ENCODE measurements at regions not wholly inside any gene's neighbourhood (a gene's known extent, or its start where the extent isn't known, plus 50 kb on each side); places are given as distances from the start of the nearest gene placed in this dataset.

GRCh38 chr14:61972711-61973110 lies 210.5 kb downstream of the SNAPC1 start:
- Histone ChIP-seq H3K36me3 (ENCODE audit: control insufficient read depth in 2 of 2, insufficient read depth in 2 of 2, low read length in 2 of 2) (no peaks in the 10 kb centered on the region), H3K4me3 (ENCODE audit: low read length in 2 of 2) (no peak overlapping the region), H3K27ac (ENCODE audit: low read length) (no peak overlapping the region), H3K4me1 (ENCODE audit: control insufficient read depth, insufficient read depth, low read length) (no peaks in the 10 kb centered on the region), H3K9ac (ENCODE audit: low read length in 2 of 2) (no peak overlapping the region), H3K9me3 (ENCODE audit: control insufficient read depth in 2 of 2, low read length in 2 of 2) (peaks cover 0 to 2% of the 10 kb centered on the region in 2 donors), H3K27me3 (ENCODE audit: control insufficient read depth in 1 of 2, insufficient read depth in 2 of 2, low read length in 2 of 2) (peaks cover 0 to 3% of the 10 kb centered on the region in 2 donors)

- peaks cover 0 to 3% of the 10 kb centered on the region in 2 donors for H3K27me3 ChIP-seq (ENCODE audit: control insufficient read depth in 1 of 2, insufficient read depth in 2 of 2, low read length in 2 of 2)
- no peaks in the 10 kb centered on the region for H3K36me3 ChIP-seq (ENCODE audit: control insufficient read depth in 2 of 2, insufficient read depth in 2 of 2, low read length in 2 of 2)
- H3K4me3 ChIP-seq (ENCODE audit: low read length in 2 of 2) = no peak overlapping the region
- no peak overlapping the region for H3K27ac ChIP-seq (ENCODE audit: low read length)
- H3K4me1 ChIP-seq (ENCODE audit: control insufficient read depth, insufficient read depth, low read length) = no peaks in the 10 kb centered on the region
- no peak overlapping the region for H3K9ac ChIP-seq (ENCODE audit: low read length in 2 of 2)
- H3K9me3 ChIP-seq (ENCODE audit: control insufficient read depth in 2 of 2, low read length in 2 of 2) = peaks cover 0 to 2% of the 10 kb centered on the region in 2 donors
Measured at GRCh38 chr14:61973981-61974380, 211.8 kb downstream of the SNAPC1 start.

- Histone ChIP-seq H3K9me3 (ENCODE audit: control insufficient read depth in 2 of 2, low read length in 2 of 2) (no peaks in the 10 kb centered on the region), H3K27ac (ENCODE audit: low read length) (no peak overlapping the region), H3K36me3 (ENCODE audit: control insufficient read depth in 2 of 2, insufficient read depth in 2 of 2, low read length in 2 of 2) (no peaks in the 10 kb centered on the region), H3K4me3 (ENCODE audit: low read length in 2 of 2) (no peak overlapping the region), H3K9ac (ENCODE audit: low read length in 2 of 2) (no peak overlapping the region), H3K27me3 (ENCODE audit: control insufficient read depth in 1 of 2, insufficient read depth in 2 of 2, low read length in 2 of 2) (peaks cover 0 to 3% of the 10 kb centered on the region in 2 donors), H3K4me1 (ENCODE audit: control insufficient read depth, insufficient read depth, low read length) (no peaks in the 10 kb centered on the region)
Measured at GRCh38 chr14:61977217-61977616, 215.0 kb downstream of the SNAPC1 start.

GRCh38 chr14:61988240-61988639 lies 226.0 kb downstream of the SNAPC1 start:
- H3K9ac ChIP-seq (ENCODE audit: low read length in 2 of 2) = no peak overlapping the region
- no peak overlapping the region for H3K4me3 ChIP-seq (ENCODE audit: low read length in 2 of 2)
- H3K27ac ChIP-seq (ENCODE audit: low read length) = no peak overlapping the region
- no peaks in the 10 kb centered on the region for H3K4me1 ChIP-seq (ENCODE audit: control insufficient read depth, insufficient read depth, low read length)
- H3K36me3 ChIP-seq (ENCODE audit: control insufficient read depth in 2 of 2, insufficient read depth in 2 of 2, low read length in 2 of 2) = no peaks in the 10 kb centered on the region
- no peaks in the 10 kb centered on the region for H3K9me3 ChIP-seq (ENCODE audit: control insufficient read depth in 2 of 2, low read length in 2 of 2)
- no peaks in the 10 kb centered on the region for H3K27me3 ChIP-seq (ENCODE audit: control insufficient read depth in 1 of 2, insufficient read depth in 2 of 2, low read length in 2 of 2)

GRCh38 chr14:61992139-61992538 lies 229.9 kb downstream of the SNAPC1 start:
- Histone ChIP-seq H3K9me3 (ENCODE audit: control insufficient read depth in 2 of 2, low read length in 2 of 2) (no peaks in the 10 kb centered on the region), H3K4me1 (ENCODE audit: control insufficient read depth, insufficient read depth, low read length) (no peaks in the 10 kb centered on the region)

GRCh38 chr14:61992926-61993325 lies 230.7 kb downstream of the SNAPC1 start:
- H3K4me1 ChIP-seq (ENCODE audit: control insufficient read depth, insufficient read depth, low read length) = no peaks in the 10 kb centered on the region
- H3K36me3 ChIP-seq (ENCODE audit: control insufficient read depth in 2 of 2, insufficient read depth in 2 of 2, low read length in 2 of 2) = no peaks in the 10 kb centered on the region
- H3K9ac ChIP-seq (ENCODE audit: low read length in 2 of 2) = no peak overlapping the region

More at GRCh38 chr14:61992139-61992538, 229.9 kb downstream of the SNAPC1 start:
- no peak overlapping the region for H3K4me3 ChIP-seq (ENCODE audit: low read length in 2 of 2)
- H3K27me3 ChIP-seq (ENCODE audit: control insufficient read depth in 1 of 2, insufficient read depth in 2 of 2, low read length in 2 of 2) = no peaks in the 10 kb centered on the region
- no peak overlapping the region for H3K9ac ChIP-seq (ENCODE audit: low read length in 2 of 2)
- H3K27ac ChIP-seq (ENCODE audit: low read length) = no peak overlapping the region
- no peaks in the 10 kb centered on the region for H3K36me3 ChIP-seq (ENCODE audit: control insufficient read depth in 2 of 2, insufficient read depth in 2 of 2, low read length in 2 of 2)

GRCh38 chr14:61994589-61994988 lies 232.4 kb downstream of the SNAPC1 start:
- H3K9me3 ChIP-seq (ENCODE audit: control insufficient read depth in 2 of 2, low read length in 2 of 2) = no peaks in the 10 kb centered on the region
- H3K27ac ChIP-seq (ENCODE audit: low read length) = no peak overlapping the region
- H3K4me3 ChIP-seq (ENCODE audit: low read length in 2 of 2) = no peak overlapping the region
- no peaks in the 10 kb centered on the region for H3K27me3 ChIP-seq (ENCODE audit: control insufficient read depth in 1 of 2, insufficient read depth in 2 of 2, low read length in 2 of 2)
- no peaks in the 10 kb centered on the region for H3K4me1 ChIP-seq (ENCODE audit: control insufficient read depth, insufficient read depth, low read length)
- no peak overlapping the region for H3K9ac ChIP-seq (ENCODE audit: low read length in 2 of 2)
- no peaks in the 10 kb centered on the region for H3K36me3 ChIP-seq (ENCODE audit: control insufficient read depth in 2 of 2, insufficient read depth in 2 of 2, low read length in 2 of 2)

More at GRCh38 chr14:61992926-61993325, 230.7 kb downstream of the SNAPC1 start:
- H3K27me3 ChIP-seq (ENCODE audit: control insufficient read depth in 1 of 2, insufficient read depth in 2 of 2, low read length in 2 of 2) = no peaks in the 10 kb centered on the region
- no peaks in the 10 kb centered on the region for H3K9me3 ChIP-seq (ENCODE audit: control insufficient read depth in 2 of 2, low read length in 2 of 2)
- no peak overlapping the region for H3K4me3 ChIP-seq (ENCODE audit: low read length in 2 of 2)
- H3K27ac ChIP-seq (ENCODE audit: low read length) = no peak overlapping the region

- Histone ChIP-seq H3K4me1 (ENCODE audit: control insufficient read depth, insufficient read depth, low read length) (no peaks in the 10 kb centered on the region), H3K27ac (ENCODE audit: low read length) (no peak overlapping the region), H3K4me3 (ENCODE audit: low read length in 2 of 2) (no peak overlapping the region), H3K9me3 (ENCODE audit: control insufficient read depth in 2 of 2, low read length in 2 of 2) (no peaks in the 10 kb centered on the region), H3K9ac (ENCODE audit: low read length in 2 of 2) (no peak overlapping the region), H3K36me3 (ENCODE audit: control insufficient read depth in 2 of 2, insufficient read depth in 2 of 2, low read length in 2 of 2) (no peaks in the 10 kb centered on the region), H3K27me3 (ENCODE audit: control insufficient read depth in 1 of 2, insufficient read depth in 2 of 2, low read length in 2 of 2) (no peaks in the 10 kb centered on the region)
Measured at GRCh38 chr14:61996753-61997152, 234.5 kb downstream of the SNAPC1 start.

- no peaks in the 10 kb centered on the region for H3K4me1 ChIP-seq (ENCODE audit: control insufficient read depth, insufficient read depth, low read length)
- no peak overlapping the region for H3K9ac ChIP-seq (ENCODE audit: low read length in 2 of 2)
- no peaks in the 10 kb centered on the region for H3K36me3 ChIP-seq (ENCODE audit: control insufficient read depth in 2 of 2, insufficient read depth in 2 of 2, low read length in 2 of 2)
- no peak overlapping the region for H3K27ac ChIP-seq (ENCODE audit: low read length)
- H3K9me3 ChIP-seq (ENCODE audit: control insufficient read depth in 2 of 2, low read length in 2 of 2) = no peaks in the 10 kb centered on the region
- no peaks in the 10 kb centered on the region for H3K27me3 ChIP-seq (ENCODE audit: control insufficient read depth in 1 of 2, insufficient read depth in 2 of 2, low read length in 2 of 2)
- no peak overlapping the region for H3K4me3 ChIP-seq (ENCODE audit: low read length in 2 of 2)
Measured at GRCh38 chr14:61997161-61997560, 234.9 kb downstream of the SNAPC1 start.

GRCh38 chr14:62001963-62002362 lies 239.7 kb downstream of the SNAPC1 start:
- Histone ChIP-seq H3K36me3 (ENCODE audit: control insufficient read depth in 2 of 2, insufficient read depth in 2 of 2, low read length in 2 of 2) (no peaks in the 10 kb centered on the region), H3K27me3 (ENCODE audit: control insufficient read depth in 1 of 2, insufficient read depth in 2 of 2, low read length in 2 of 2) (no peaks in the 10 kb centered on the region), H3K27ac (ENCODE audit: low read length) (no peak overlapping the region), H3K9me3 (ENCODE audit: control insufficient read depth in 2 of 2, low read length in 2 of 2) (no peaks in the 10 kb centered on the region), H3K9ac (ENCODE audit: low read length in 2 of 2) (no peak overlapping the region), H3K4me3 (ENCODE audit: low read length in 2 of 2) (no peak overlapping the region), H3K4me1 (ENCODE audit: control insufficient read depth, insufficient read depth, low read length) (no peaks in the 10 kb centered on the region)

- no peaks in the 10 kb centered on the region for H3K27me3 ChIP-seq (ENCODE audit: control insufficient read depth in 1 of 2, insufficient read depth in 2 of 2, low read length in 2 of 2)
- no peak overlapping the region for H3K4me3 ChIP-seq (ENCODE audit: low read length in 2 of 2)
- H3K27ac ChIP-seq (ENCODE audit: low read length) = no peak overlapping the region
- H3K9me3 ChIP-seq (ENCODE audit: control insufficient read depth in 2 of 2, low read length in 2 of 2) = no peaks in the 10 kb centered on the region
- H3K9ac ChIP-seq (ENCODE audit: low read length in 2 of 2) = no peak overlapping the region
- H3K36me3 ChIP-seq (ENCODE audit: control insufficient read depth in 2 of 2, insufficient read depth in 2 of 2, low read length in 2 of 2) = no peaks in the 10 kb centered on the region
- no peaks in the 10 kb centered on the region for H3K4me1 ChIP-seq (ENCODE audit: control insufficient read depth, insufficient read depth, low read length)
Measured at GRCh38 chr14:62002642-62003041, 240.4 kb downstream of the SNAPC1 start.

Measured in stomach smooth muscle (tissue), 2 donors.